ENCODE measurements at regions not wholly inside any gene's neighbourhood (a gene's known extent, or its start where the extent isn't known, plus 50 kb on each side); places are given as distances from the start of the nearest gene placed in this dataset.

- Histone ChIP-seq H3K36me3 (ENCODE audit: low read depth) (no peaks in the 10 kb centered on the region), H3K9me3 (no peaks in the 10 kb centered on the region), H3K4me3 (no peak overlapping the region), H3K4me1 (ENCODE audit: low read depth) (no peaks in the 10 kb centered on the region)
- ATAC-seq = no peak
- intact Hi-C loops (cut with DNase I, micrococcal nuclease) = no loop called here
- DNase-seq = no peak
- TF ChIP-seq CTCF (IDR thresholded peaks at IDR 0.05) = no peak
These were observed 110.8 kb upstream of the EGFR start for GRCh38 chr7:54907981-54908380.

GRCh38 chr7:54908760-54909438 is 109.9 kb upstream of the EGFR start:
- no peak for ATAC-seq
- intact Hi-C loops (cut with DNase I, micrococcal nuclease) = no loop called here

GRCh38 chr7:54915870-54916598 is 102.8 kb upstream of the EGFR start:
- DNase-seq = no peak
- Histone ChIP-seq H3K36me3 (ENCODE audit: low read depth) (no peaks in the 10 kb centered on the region), H3K4me1 (ENCODE audit: low read depth) (no peaks in the 10 kb centered on the region), H3K4me3 (no peak overlapping the region), H3K9me3 (no peaks in the 10 kb centered on the region)
- ATAC-seq = no peak
- no peak for TF ChIP-seq CTCF (IDR thresholded peaks at IDR 0.05)
- intact Hi-C loops (cut with DNase I, micrococcal nuclease) = no loop called here

More at GRCh38 chr7:54908760-54909438, 109.9 kb upstream of the EGFR start:
- Histone ChIP-seq H3K4me3 (no peak overlapping the region), H3K4me1 (ENCODE audit: low read depth) (no peaks in the 10 kb centered on the region), H3K9me3 (no peaks in the 10 kb centered on the region), H3K36me3 (ENCODE audit: low read depth) (no peaks in the 10 kb centered on the region)
- DNase-seq = no peak
- no peak for TF ChIP-seq CTCF (IDR thresholded peaks at IDR 0.05)

- no peaks in the 10 kb centered on the region for H3K9me3 ChIP-seq
- no peak for DNase-seq
- no peak overlapping the region for H3K4me3 ChIP-seq
- H3K36me3 ChIP-seq (ENCODE audit: low read depth) = no peaks in the 10 kb centered on the region
- ATAC-seq = peak; percentile 79
- H3K4me1 ChIP-seq (ENCODE audit: low read depth) = no peaks in the 10 kb centered on the region
- no peak for TF ChIP-seq CTCF (IDR thresholded peaks at IDR 0.05)
- intact Hi-C loops (cut with DNase I, micrococcal nuclease) = no loop called here
These were observed 101.0 kb upstream of the EGFR start for GRCh38 chr7:54917613-54918391.

GRCh38 chr7:54921116-54921515 is 97.7 kb upstream of the EGFR start:
- TF ChIP-seq CTCF (IDR thresholded peaks at IDR 0.05) = no peak

More at GRCh38 chr7:54921116-54921515, 97.7 kb upstream of the EGFR start:
- DNase-seq (no peak), ATAC-seq (no peak)
- Histone ChIP-seq H3K4me3 (no peak overlapping the region), H3K9me3 (no peaks in the 10 kb centered on the region), H3K36me3 (ENCODE audit: low read depth) (no peaks in the 10 kb centered on the region), H3K4me1 (ENCODE audit: low read depth) (no peaks in the 10 kb centered on the region)
- intact Hi-C loops (cut with DNase I, micrococcal nuclease) = no loop called here
